ENCODE measurements at regions not wholly inside any gene's neighbourhood (a gene's known extent, or its start where the extent isn't known, plus 50 kb on each side); places are given as distances from the start of the nearest gene placed in this dataset.

DNA sequence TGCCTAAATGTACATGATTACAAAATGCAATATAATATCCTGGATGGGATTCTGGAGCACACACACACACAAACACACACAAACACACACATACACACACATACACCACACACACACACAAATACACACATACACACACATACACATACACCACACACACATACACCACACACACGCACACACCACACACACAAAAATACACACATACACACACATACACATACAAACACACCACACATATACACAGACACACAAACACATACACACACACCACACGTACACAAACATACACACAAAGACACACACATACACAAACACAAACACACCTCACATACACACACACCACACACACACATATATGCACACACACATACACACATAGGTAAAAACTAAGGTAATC is 134.6 kb upstream of the SYNDIG1 start:
- DNase-seq (ENCODE audit: low read depth): no peak

DNA sequence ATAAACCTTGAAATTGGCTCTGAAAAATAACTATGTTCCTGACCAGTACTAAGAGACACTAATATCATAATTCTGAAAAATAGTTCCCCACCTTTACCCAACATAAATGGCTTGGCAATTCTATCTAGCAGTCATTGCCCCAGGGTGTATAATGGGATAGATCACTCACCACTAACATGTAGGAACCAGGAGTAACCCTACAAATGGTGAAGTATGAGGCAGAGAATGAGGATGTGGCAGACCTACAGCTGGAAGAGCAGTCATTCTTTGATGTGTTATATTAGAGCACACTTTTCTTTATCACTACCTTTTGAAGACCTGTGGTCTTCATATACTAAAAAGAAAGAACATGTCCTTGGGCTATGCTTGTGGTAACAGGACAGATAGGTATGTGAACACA is 136.5 kb upstream of the SYNDIG1 start:
- DNase-seq (ENCODE audit: low read depth): no peak

DNA sequence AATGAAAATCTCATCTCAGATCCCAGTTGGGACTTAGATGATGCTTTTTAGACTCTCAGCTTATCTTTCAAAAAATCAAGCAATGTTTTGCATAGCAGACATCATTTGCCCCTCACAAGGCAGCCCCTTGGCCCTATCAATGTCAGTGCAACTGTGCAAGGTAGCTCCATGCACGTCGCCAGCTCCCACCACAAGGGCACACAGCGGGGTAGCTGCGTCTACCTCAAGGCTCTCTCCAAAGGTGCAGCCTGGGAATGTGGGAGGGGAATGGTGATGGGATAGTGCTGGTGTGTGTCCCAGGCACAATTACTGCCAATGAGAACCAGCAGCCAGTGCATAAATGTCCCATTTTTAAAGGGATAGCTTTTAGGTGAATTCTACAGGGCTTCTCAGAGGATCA is 137.5 kb upstream of the SYNDIG1 start:
- no peak for DNase-seq (ENCODE audit: low read depth)

DNA sequence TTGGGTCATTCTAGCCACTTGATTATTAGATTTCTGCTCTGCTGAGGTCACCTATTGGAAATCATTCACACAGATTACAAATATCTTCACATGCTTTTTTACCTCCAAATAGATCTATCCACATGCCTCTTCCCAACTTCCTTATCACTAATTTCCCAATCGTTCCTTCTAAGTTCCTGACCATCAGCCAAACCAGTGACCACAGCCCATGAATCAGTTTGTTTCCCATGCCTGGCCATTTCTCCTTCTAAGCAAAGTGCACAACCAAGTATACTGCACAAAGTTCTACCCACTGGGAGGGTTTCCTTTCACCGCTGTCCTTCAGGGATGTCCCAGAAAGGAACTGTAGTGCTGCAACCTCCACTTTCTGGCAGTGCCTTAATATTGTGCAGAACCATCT is 140.5 kb upstream of the SYNDIG1 start:
- peak; percentile 13 for DNase-seq (ENCODE audit: low read depth)

DNA sequence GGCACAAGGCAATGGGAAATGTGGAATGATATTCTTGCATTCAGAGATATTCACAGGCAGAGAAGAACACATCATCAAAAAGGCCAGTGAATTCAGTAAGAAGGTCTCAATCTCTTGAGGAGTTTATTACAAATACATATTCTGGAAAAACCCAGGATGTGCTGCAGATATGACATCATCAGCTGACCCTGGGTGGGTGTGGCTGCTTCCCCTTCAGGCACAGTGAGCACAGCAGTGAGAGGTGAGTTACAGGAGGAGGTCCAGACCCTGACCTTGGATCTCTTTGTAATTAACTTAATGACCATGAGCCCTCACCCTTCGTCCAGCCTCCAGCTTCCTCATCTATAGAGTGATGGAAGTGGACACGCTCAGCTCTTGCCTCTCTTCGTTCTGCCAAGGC is 147.5 kb upstream of the SYNDIG1 start:
- no peak for DNase-seq (ENCODE audit: low read depth)

GRCh38 chr20:24318569-24319352 is 150.7 kb upstream of the SYNDIG1 start:
- no peak for DNase-seq (ENCODE audit: low read depth)

DNA sequence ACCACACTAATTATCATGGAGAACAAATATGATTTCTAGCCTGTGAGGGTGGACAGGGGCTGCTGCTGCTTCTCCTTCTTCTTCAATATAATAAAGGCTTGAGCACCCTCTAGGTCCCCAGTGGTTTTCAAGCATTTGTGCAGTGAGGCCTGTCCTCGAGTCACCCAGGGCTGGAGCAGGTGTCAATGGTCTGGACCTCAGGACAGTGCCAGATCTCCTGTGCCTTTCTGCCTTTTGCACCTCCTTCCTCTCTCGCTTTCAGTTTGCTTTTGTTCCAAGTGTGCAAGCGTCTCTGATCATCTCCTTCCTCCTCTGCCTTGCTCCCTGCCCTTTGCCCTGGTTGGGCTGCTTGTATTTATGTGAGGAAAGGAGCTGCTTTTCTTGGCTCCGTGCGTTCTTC is 152.2 kb upstream of the SYNDIG1 start:
- no peak for DNase-seq (ENCODE audit: low read depth)

DNA sequence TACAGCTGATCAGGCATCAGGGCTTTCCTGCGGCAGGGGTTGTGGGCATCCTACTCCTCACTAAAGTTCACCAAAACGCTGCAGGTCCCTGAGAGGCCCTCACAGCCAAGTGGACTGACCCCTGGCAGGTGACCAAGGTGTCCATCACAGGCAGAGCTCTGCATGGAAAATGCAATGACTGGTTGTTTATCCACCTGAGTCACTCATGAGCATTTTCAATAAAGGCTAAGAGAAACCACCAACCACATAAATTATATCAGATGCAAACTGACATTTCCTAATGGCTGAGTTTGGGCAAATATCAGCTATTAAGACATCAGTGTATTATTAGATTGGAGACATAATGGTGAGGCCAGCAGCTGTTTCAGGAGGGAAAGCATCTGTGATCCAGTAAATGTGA is 152.7 kb upstream of the SYNDIG1 start:
- no peak for DNase-seq (ENCODE audit: low read depth)

DNA sequence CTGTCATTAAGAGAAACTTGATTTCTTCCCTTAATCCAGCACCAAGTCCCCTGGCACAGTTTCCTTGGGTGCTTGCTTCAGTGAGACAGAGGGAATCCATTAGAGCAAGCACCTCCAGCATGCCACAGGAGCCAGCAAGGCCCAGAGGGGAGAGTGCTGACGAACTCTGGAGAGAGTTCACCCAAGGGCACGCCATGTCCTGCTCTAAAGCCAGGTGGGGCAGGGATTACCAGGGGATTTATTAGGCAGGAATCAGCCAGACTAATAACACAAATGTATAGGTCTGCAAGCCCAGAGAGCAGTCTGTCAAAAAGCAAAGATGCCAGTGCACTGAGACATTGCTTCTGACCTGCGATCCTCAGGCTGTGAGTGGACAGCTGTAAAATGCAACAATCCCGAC is 155.4 kb upstream of the SYNDIG1 start:
- no peak for DNase-seq (ENCODE audit: low read depth)

DNA sequence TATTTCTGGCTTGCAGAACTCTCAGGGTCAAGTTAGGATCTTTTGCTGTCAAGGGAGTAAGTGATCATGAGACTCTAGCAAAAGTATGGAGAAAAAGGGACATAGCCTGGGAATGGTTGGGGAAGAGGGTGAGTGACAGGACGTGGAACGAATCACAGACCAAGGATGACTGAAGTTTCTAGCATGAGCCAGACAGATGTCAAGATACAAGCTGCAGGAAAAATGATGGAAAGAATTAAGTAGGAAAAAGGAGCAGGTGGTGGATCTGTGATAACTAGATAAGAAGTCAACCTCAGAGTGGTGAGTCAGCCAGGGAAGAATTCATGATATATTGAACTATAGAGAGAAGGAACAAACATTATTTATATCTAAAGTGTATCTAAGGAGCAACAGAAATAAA is 159.8 kb upstream of the SYNDIG1 start:
- DNase-seq (ENCODE audit: low read depth): no peak

- no peak for DNase-seq (ENCODE audit: low read depth)
Observed at GRCh38 chr20:24305371-24305770, 164.1 kb upstream of the SYNDIG1 start.

DNA sequence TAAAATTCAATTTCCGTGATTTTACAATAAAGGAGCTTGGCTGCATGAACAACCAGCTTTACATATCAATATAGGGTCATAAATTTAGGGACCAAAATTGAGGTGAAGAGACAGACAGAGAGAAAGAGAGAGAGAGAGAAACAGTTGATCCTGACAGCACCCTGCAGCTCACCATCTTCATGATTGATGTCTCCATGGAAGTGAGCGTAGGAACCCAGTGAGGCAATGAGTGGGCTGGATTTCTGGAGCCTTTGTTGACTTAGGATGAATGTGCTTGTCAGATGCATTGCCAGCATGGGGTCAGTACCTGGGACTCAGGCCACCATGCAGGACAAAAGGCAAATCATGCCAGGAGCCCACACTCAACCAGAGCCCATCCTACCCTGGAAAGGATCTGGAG is 165.1 kb upstream of the SYNDIG1 start:
- DNase-seq (ENCODE audit: low read depth): no peak

DNA sequence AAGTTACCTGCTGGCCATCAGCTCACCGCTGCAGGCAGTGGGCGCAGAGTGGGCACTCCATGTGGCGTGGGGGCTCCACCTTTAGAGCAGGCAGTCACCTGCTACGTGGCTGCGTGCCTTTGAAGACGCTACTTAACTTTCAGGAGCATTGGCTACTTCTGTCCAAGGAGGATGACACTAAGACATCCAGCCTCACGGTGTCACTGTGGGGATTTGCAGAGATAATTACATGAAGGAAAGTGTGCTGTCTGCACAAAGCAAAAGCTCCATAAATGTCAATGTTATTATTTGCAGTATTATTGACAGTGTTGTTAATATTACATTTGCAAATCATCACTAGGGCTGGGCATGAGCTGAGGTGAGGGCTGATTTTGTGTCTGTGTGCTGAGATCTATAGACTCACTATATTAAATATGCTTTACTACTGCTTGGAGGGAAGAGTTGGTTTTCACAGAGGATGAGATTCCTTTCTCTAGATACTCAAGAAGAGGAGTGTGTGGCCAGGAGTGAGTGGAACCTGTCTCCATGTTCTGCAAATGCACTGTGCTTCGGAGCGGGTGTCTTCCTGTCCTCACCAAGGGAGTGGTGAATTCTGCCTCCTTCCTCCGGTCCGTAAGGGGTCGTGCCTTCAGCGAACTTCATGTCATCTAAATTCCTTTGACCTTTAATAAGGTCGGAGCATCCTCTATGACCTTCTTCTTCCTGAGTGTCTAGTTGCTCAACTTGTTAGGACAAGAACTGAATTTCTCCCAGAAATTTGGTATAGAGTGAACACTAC is 165.8 kb upstream of the SYNDIG1 start:
- DNase-seq (ENCODE audit: low read depth): no peak

- DNase-seq (ENCODE audit: low read depth): no peak
Observed at GRCh38 chr20:24297993-24298392, 171.4 kb upstream of the SYNDIG1 start.

DNA sequence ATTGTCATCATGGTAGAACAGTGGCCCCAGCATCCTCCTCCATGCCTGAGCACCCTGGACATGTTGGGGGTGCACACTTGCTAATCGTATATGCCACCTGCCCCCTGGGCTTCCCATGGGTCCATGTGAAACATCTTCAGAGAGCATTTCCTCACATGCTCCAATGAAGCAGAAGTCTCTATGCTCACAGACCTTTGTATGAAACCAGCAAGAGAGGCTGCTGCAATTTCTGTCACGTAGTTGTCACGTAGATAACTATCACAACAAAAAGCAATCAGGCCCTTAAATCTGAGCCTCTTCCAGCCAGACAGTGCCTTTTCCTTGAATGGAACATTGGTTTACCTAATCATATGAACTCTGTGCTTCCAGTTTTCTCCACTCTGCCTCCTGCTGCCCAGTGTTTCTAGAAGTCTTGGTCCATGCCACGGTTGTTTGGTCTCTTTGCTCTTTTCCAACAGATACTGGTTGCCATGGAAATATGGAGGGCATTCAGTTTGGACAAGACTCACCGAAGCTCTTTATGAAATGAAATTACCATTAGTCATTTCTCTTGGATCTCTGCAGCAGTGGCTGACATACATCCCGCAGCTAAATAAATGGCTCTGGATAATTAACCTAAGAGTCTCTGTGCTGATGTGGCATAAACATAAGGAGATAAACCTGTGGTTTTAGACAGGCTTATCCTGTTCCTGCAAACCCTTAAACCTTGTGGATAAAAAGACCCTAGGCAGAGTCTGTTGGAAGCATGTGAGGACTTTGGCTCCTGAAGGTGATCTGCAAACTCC is 172.8 kb upstream of the SYNDIG1 start:
- DNase-seq (ENCODE audit: low read depth): no peak

- DNase-seq (ENCODE audit: low read depth): no peak
Observed at GRCh38 chr20:24291014-24291413, 178.4 kb upstream of the SYNDIG1 start.

GRCh38 chr20:24289737-24290481 is 179.5 kb upstream of the SYNDIG1 start:
- DNase-seq (ENCODE audit: low read depth): no peak

- DNase-seq (ENCODE audit: low read depth): no peak
Observed at GRCh38 chr20:24283186-24283585, 186.2 kb upstream of the SYNDIG1 start.

- no peak for DNase-seq (ENCODE audit: low read depth)
Observed at GRCh38 chr20:24277196-24277595, 192.2 kb upstream of the SYNDIG1 start.

- DNase-seq (ENCODE audit: low read depth): no peak
Observed at GRCh38 chr20:24275946-24276705, 193.3 kb upstream of the SYNDIG1 start.

- no peak for DNase-seq (ENCODE audit: low read depth)
Observed at GRCh38 chr20:24273251-24273650, 196.2 kb upstream of the SYNDIG1 start.

All from stromal cell of bone marrow (primary cell).